HCEC 1CT (cell line): ENCODE measurements at regions not wholly inside any gene's neighbourhood (a gene's known extent, or its start where the extent isn't known, plus 50 kb on each side); places are given as distances from the start of the nearest gene placed in this dataset.
"Not testable (repeated sequence)": the region's sequence is repeated elsewhere in the genome, so short reads cannot be mapped to it uniquely, and the experiment has no call there.

Source experiments
- DNase-seq: peaks from one replicate; pipeline ENCODE4 v3.0.0-alpha.2; 2017

GRCh38 chr4:138656990-138657389 is 358.6 kb upstream of the NOCT start:
- DNase-seq, result no peak

GRCh38 chr4:138655985-138656384 is 359.6 kb upstream of the NOCT start:
- no peak for DNase-seq

DNA sequence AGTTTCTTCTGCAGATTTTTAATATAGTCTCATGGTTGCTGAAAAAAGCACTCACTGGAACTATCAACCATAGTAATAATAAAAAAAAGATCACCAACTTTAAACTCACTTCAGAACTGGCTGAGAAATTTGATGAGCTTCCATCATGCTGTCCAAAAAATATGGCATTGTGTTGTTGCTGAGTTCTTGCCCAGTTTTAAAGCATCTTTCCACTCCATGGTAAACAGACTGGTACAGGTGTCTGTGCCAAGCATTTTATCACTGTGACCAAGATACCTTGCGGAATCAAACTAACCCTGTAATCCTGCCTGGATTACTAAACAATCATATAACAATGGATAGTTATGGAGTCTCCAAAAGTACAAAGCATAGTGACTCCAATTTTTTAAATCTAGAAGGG is 360.3 kb upstream of the NOCT start:
- no peak for DNase-seq

DNA sequence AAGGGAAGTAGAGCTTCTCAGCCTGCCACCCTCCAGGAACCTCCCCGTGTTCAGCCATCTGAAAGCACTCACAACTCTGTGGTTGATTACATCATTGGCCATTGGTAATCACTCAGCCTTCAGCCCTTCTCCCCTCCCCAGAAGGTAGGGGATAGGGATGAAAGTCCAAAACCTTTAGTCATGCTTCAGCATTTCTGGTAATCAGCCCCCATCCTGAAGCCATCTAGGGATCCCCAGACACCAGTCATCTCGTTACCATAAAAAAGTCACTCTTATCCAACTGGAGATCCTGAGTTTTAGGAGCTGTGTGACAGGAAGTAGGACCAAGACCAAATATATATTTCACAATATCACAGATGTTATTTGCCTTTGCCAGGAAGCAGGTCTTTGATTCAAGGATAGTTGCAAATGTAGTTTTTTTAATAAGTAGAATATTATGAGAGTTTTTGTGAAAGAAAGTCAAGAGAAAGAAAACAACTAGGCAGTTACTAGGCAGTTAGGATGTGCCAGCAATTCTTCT is 364.6 kb upstream of the NOCT start:
- DNase-seq, result peak; percentile 32

GRCh38 chr4:138650495-138650894 is 365.1 kb upstream of the NOCT start:
- no peak for DNase-seq

GRCh38 chr4:138647433-138647832 is 368.1 kb upstream of the NOCT start:
- no peak for DNase-seq

- DNase-seq, result no peak
Observed at GRCh38 chr4:138646383-138646782, 369.2 kb upstream of the NOCT start.

DNA sequence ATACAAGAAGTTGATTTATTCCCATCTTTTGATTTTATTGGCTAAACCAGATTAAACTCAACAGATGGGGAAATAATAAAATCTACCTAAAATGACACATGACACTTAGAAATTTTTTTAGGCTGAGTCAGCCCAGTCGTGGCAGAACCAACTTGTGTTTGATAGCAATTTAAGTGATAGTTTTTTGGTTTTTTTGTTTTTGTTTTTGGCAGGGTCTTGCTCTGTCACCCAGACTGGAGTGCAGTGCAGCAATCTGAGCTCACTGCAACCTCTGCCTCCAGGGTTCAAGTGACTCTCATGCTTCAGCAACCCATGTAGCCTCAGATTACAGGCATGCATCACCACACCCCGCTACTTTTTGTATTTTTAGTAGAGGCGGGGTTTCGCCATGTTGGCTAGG is 370.3 kb upstream of the NOCT start:
- no peak for DNase-seq

GRCh38 chr4:138644322-138644721 is 371.3 kb upstream of the NOCT start:
- DNase-seq, result no peak

DNA sequence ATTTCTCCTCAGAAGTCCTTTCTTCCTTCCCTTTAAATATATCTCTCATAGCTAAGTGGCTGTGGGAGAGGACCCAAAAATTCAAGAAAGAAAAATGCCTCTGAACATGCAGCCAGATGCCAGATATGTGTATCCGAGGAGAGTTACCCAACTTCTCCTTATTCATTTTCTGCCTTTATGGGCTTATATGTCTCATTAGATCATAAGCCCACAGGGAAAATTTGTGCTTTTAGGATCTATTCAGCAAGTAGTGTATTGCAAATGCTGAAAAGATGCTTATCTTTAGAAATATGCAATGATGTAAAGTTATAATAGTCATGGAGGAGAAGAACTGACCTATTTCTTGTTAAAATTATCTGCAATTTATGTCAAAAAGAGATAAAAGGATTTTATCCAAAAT is 371.8 kb upstream of the NOCT start:
- no peak for DNase-seq

- DNase-seq, result no peak
Observed at GRCh38 chr4:138639018-138639741, 376.4 kb upstream of the NOCT start.

DNA sequence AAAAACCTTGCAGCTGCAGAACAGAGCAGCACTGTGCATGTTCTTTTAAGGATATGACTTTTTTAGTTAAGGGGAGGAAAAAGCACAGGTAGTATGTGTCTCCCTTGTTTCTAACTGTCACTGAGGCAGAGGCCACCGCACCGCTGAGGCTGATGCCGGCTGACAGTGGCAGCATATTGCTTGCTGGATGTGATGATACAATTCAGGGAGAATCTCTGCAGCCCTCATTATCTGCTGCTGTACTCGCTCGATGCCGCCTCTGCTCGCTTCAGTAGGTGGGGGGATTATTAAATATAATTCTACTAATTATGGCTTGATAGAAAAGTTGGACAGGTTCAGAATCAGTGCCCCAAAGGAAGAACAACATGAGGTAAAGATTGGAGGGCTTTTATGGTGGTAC is 378.8 kb upstream of the NOCT start:
- no peak for DNase-seq

DNA sequence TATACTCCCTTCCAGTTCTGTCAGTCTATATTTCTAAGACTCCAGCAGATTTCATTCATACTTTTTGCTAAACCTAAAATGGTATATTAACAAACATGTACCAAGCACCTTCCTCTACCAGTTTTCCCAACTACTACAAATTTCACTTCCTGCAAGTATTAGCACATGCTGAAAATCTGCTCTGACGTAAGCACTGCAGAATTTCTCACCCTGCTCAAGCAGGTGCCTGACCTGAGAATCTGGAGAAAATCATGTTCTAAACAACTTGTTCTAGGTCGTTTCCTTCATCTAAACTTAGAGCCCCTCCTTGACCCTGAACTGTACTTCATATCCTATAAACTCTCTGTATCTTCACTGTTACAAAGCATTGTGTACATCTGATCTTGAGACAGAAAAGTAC is 380.7 kb upstream of the NOCT start:
- no peak for DNase-seq

GRCh38 chr4:138633580-138633904 is 382.0 kb upstream of the NOCT start:
- DNase-seq, result no peak

GRCh38 chr4:138632856-138633579 is 382.6 kb upstream of the NOCT start:
- no peak for DNase-seq

DNA sequence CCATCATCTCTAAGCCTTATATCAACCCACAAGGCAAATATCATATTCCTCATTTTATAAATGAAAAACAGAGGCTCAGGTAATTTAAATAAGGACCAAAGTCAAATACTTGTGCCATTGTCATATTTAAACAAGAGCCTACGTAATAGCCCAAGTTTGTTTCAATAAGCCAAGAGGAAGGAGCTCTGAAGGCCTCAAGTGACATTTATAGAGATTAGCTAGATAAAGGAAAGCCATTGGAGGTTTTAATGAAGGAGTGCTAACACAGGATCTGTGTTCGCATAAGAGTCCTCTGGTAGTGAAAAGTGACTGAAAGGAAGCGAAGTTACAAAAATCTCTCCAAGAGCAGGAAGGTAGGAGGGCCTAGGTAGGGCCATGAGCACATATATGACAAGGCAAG is 384.9 kb upstream of the NOCT start:
- DNase-seq, result no peak

DNA sequence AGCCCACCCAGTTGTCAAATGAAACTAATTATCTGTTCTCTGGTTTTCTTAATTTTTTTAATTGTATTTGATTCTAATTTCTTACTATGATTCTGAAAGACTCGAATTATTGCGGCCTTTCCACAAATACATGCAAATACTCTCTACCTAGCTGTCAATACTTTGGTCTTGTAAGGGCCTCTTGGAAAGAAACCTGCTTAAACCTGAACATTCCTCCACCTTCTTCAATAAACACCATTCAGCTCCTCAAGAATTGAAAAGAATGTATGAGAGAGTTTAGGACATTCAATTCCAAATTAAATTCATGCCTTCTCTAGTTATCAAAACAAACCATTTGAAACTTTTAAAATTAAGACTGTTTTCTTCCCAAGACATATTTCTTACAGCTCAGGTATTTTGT is 385.9 kb upstream of the NOCT start:
- no peak for DNase-seq

- peak; percentile 4 for DNase-seq
Observed at GRCh38 chr4:138627096-138627495, 384.9 kb upstream of the SLC7A11 start.

- not testable (repeated sequence) for DNase-seq
Observed at GRCh38 chr4:138622362-138622761, 380.2 kb upstream of the SLC7A11 start.

- no peak for DNase-seq
Observed at GRCh38 chr4:138616775-138617174, 374.6 kb upstream of the SLC7A11 start.

DNA sequence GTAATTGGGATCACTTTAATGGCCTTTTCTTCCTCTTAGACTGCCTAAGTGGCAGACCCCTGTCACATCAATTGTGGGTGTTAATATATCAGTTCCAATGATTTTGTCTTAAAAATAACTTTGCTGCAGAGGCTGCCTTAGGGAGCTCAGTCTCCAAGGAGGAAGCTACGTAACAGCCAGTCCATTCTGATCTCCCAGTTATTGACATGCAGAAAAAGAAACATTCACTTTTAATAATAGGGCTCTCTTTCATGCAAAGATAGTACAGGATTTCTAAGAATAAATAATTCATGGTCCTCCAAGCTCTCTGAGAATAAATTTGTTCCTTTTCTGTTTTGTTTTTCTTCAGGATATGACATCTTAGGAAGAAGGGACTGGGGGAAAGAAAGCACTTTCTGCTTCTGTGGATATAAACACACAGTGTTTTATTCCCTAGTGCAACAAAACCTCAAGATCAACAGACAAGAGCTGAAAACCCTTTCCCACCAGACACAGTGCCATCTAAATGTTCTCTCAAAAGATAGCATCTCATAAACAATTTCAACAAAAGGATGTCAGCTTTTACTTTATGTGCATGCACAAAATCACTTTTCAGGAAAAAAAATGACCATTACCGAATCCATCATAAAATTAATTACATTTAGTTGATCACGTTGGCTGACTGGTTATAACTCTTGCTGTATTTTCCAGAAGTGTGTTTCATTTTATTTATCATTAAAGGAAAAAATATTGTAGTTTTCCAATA is 372.4 kb upstream of the SLC7A11 start:
- DNase-seq, result no peak

GRCh38 chr4:138612428-138612827 is 370.3 kb upstream of the SLC7A11 start:
- no peak for DNase-seq

DNA sequence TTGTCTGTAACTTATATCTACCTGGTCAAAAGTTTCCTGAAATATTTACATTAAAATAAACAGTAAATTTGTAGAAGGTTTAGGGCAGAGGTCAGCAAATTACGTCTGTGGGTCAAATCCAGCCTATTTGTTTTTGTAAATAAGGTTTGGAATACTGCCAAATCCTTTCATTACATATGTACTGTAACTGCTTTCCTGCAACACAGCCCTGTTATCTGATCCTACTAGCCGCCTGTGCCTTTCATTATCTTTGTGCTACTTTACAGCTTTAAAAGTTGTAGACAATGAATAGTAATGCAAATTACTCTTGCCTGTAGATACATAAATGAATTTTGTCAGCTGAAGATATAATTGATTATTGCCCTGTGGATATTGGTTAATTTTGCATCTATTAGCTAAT is 369.6 kb upstream of the SLC7A11 start:
- DNase-seq, result no peak

DNA sequence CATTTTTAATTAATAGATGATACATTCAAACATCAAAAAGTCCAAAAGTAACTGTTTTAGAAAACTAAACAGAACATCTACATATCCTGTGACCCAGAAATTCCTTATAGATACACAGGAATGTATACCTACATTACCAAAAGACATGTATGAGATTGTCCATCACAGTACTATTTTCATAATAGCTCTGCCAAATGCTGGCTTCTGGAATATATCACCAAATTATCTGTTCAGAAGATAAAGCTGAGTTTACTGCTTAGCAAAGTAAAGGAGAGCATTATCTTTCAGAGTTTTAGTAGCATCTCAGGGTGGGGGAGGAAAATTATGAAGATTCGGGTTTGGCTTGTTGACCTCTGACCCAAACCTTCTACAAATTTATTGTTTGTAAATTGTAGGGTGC is 368.9 kb upstream of the SLC7A11 start:
- no peak for DNase-seq
